ENCODE measurements at regions not wholly inside any gene's neighbourhood (a gene's known extent, or its start where the extent isn't known, plus 50 kb on each side); places are given as distances from the start of the nearest gene placed in this dataset.

DNA sequence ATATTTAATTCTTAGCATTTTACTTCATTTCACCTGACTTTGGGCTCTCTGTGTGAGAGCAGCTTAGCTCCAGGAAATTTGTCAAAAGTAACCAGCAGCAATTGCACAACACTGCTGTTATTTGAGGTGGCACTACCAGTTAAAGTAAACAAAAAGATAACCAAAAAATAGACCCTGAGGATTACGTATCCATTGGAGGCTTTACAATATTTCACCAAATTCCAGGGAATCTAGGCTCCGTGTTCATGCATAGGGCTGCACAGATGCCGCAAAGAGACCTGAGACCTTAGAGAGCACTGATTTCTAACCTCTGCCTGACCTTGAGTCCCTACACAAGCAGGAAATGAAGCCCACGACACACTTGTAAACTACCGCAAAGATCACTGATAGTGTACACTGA lies 1392.7 kb upstream of the CDH6 start:
- TF ChIP-seq, protein P1, sequence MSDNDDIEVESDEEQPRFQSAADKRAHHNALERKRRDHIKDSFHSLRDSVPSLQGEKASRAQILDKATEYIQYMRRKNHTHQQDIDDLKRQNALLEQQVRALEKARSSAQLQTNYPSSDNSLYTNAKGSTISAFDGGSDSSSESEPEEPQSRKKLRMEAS (IDR thresholded peaks at IDR 0.05; ENCODE audit: insufficient read depth, insufficient read length), result no peak
- TF ChIP-seq, protein P2, sequence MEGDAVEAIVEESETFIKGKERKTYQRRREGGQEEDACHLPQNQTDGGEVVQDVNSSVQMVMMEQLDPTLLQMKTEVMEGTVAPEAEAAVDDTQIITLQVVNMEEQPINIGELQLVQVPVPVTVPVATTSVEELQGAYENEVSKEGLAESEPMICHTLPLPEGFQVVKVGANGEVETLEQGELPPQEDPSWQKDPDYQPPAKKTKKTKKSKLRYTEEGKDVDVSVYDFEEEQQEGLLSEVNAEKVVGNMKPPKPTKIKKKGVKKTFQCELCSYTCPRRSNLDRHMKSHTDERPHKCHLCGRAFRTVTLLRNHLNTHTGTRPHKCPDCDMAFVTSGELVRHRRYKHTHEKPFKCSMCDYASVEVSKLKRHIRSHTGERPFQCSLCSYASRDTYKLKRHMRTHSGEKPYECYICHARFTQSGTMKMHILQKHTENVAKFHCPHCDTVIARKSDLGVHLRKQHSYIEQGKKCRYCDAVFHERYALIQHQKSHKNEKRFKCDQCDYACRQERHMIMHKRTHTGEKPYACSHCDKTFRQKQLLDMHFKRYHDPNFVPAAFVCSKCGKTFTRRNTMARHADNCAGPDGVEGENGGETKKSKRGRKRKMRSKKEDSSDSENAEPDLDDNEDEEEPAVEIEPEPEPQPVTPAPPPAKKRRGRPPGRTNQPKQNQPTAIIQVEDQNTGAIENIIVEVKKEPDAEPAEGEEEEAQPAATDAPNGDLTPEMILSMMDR (IDR thresholded peaks at IDR 0.05; ENCODE audit: extremely low read depth in 1 of 2, insufficient read depth in 1 of 2, low read depth in 1 of 2, low read length in 2 of 2), result no peak
- TF ChIP-seq EZH2 (IDR thresholded peaks at IDR 0.05; ENCODE audit: borderline replicate concordance, low read depth, low read length, severe bottlenecking), result no peak

Data from endothelial cell of umbilical vein (primary cell).